IMR-90 (cell line): ENCODE measurements at regions not wholly inside any gene's neighbourhood (a gene's known extent, or its start where the extent isn't known, plus 50 kb on each side); places are given as distances from the start of the nearest gene placed in this dataset.

Experiments
- ATAC-seq: fragments of 200-7000 bp; cut with Tn5 transposase; 2 replicates; pipeline ENCODE4 v1.9.1; 2020; ENCODE audit warnings: low read depth, mild to moderate bottlenecking, moderate library complexity
- BruUV-seq: library from RNA; stranded (reverse); fragments of 400-500 nt; replicated peaks from 2 replicates; lab custom pipeline; 2021; lab: Mats Ljungman, UMichigan
- CTCF ChIA-PET: fragments of 300-600 bp; formaldehyde crosslinking; extraction: SDS; loops from one replicate; lab custom pipeline; 2021; ENCODE audit warnings: antibody characterized with exemption; lab: Yijun Ruan, JAX
- POLR2A ChIA-PET: fragments of 300-600 bp; sonication (Branson Sonifier 250); formaldehyde crosslinking; loops from one replicate; lab custom pipeline; 2022; ENCODE audit warnings: antibody characterized with exemption; ENCODE audit not compliant: unreplicated experiment; lab: Charles Lee
- DNase-seq: peaks from one replicate; pipeline ENCODE4 v3.0.0; 2013
- H2AFZ ChIP-seq: replicated peaks from 2 replicates; pipeline ENCODE3; 2013; ENCODE audit warnings: low read length, mild to moderate bottlenecking; ENCODE audit not compliant: poor library complexity
- H2AK5ac ChIP-seq: 2 replicates; pipeline ENCODE4 v1.6.1; 2013; ENCODE audit warnings: low read depth, low read length, inconsistent platforms
- H2AK9ac ChIP-seq: replicated peaks from 2 replicates; pipeline ENCODE3; 2013; ENCODE audit warnings: mild to moderate bottlenecking, low read depth, low read length, moderate library complexity; ENCODE audit not compliant: poor library complexity
- H2BK120ac ChIP-seq: 2 replicates; pipeline ENCODE4 v1.6.1; 2013; ENCODE audit warnings: low read depth, low read length, inconsistent platforms
- H2BK15ac ChIP-seq: 3 replicates; pipeline ENCODE4 v1.6.1; 2013; ENCODE audit warnings: low read depth, low read length, inconsistent platforms
- H2BK20ac ChIP-seq: 2 replicates; pipeline ENCODE4 v1.6.1; 2013; ENCODE audit warnings: low read depth, mild to moderate bottlenecking, inconsistent platforms, low read length, moderate library complexity
- H2BK5ac ChIP-seq: 2 replicates; pipeline ENCODE4 v1.6.1; 2013; ENCODE audit warnings: mild to moderate bottlenecking, low read depth, low read length, inconsistent platforms; ENCODE audit not compliant: poor library complexity, severe bottlenecking
- H3K14ac ChIP-seq: replicated peaks from 2 replicates; pipeline ENCODE4 v1.6.1; 2013; ENCODE audit warnings: low read depth, low read length, inconsistent platforms
- H3K18ac ChIP-seq: 2 replicates; pipeline ENCODE4 v1.6.1; 2013; ENCODE audit warnings: low read depth, low read length, control low read depth
- H3K23ac ChIP-seq: 2 replicates; pipeline ENCODE4 v1.6.1; 2013; ENCODE audit warnings: low read depth, low read length, inconsistent platforms
- H3K27ac ChIP-seq: 2 replicates; pipeline ENCODE4 v1.5.1; 2013; ENCODE audit warnings: mild to moderate bottlenecking, control low read depth, low read length; ENCODE audit not compliant: insufficient read depth
- H3K27me3 ChIP-seq: 2 replicates; pipeline ENCODE4 v1.6.1; 2013; ENCODE audit warnings: low read length; ENCODE audit not compliant: control insufficient read depth, insufficient read depth
- H3K36me3 ChIP-seq: 2 replicates; pipeline ENCODE4 v1.6.1; 2013; ENCODE audit warnings: low read length, mixed read lengths; ENCODE audit not compliant: control insufficient read depth, insufficient read depth
- H3K4ac ChIP-seq: 2 replicates; pipeline ENCODE4 v1.6.1; 2013; ENCODE audit warnings: low read depth, low read length, inconsistent platforms
- H3K4me1 ChIP-seq: 2 replicates; pipeline ENCODE4 v1.6.1; 2013; ENCODE audit warnings: low read length, mixed read lengths; ENCODE audit not compliant: control insufficient read depth, insufficient read depth
- H3K4me2 ChIP-seq: 2 replicates; pipeline ENCODE4 v1.6.1; 2013; ENCODE audit warnings: low read depth, mild to moderate bottlenecking, control low read depth, low read length, moderate library complexity
- H3K4me3 ChIP-seq: 2 replicates; pipeline ENCODE4 v1.5.1; 2013; ENCODE audit warnings: low read depth, mild to moderate bottlenecking, control low read depth, low read length, moderate library complexity; ENCODE audit not compliant: insufficient read depth
- H3K56ac ChIP-seq: 2 replicates; pipeline ENCODE4 v1.6.1; 2013; ENCODE audit warnings: low read length, inconsistent platforms; ENCODE audit not compliant: insufficient read depth; ENCODE audit errors: extremely low read depth
- H3K79me1 ChIP-seq, 2 experiments: 2 replicates each; pipeline ENCODE4 v1.6.1; 2013; ENCODE audit warnings: low read length in 2 of 2, inconsistent platforms in 1 of 2, low read depth in 1 of 2
- H3K9ac ChIP-seq: 2 replicates; pipeline ENCODE4 v1.6.1; 2013; ENCODE audit warnings: low read depth, low read length, control low read depth
- H3K9me1 ChIP-seq: 2 replicates; pipeline ENCODE4 v1.6.1; 2013; ENCODE audit warnings: low read length, inconsistent platforms; ENCODE audit not compliant: insufficient read depth
- H3K9me3 ChIP-seq: 2 replicates; pipeline ENCODE4 v1.6.1; 2013; ENCODE audit warnings: low read length; ENCODE audit not compliant: control insufficient read depth, insufficient read depth
- H4K20me1 ChIP-seq: 2 replicates; pipeline ENCODE4 v1.6.1; 2013; ENCODE audit warnings: low read length, inconsistent platforms; ENCODE audit not compliant: insufficient read depth
- H4K5ac ChIP-seq: 2 replicates; pipeline ENCODE4 v1.6.1; 2013; ENCODE audit warnings: mild to moderate bottlenecking, low read depth, low read length, control low read depth
- H4K8ac ChIP-seq, 2 experiments: 2 replicates each; pipeline ENCODE4 v1.6.1; 2013; ENCODE audit warnings: low read depth in 2 of 2, low read length in 2 of 2, control low read depth in 1 of 2, inconsistent platforms in 1 of 2
- H4K91ac ChIP-seq: 2 replicates; pipeline ENCODE4 v1.6.1; 2013; ENCODE audit warnings: low read depth, low read length, inconsistent platforms; ENCODE audit not compliant: insufficient read depth
- BHLHE40 ChIP-seq: fragments of 150-350 bp; IDR thresholded peaks from 2 replicates; pipeline ENCODE4 v1.6.1; 2016; ENCODE audit warnings: mild to moderate bottlenecking, low read depth, low read length
- CEBPB ChIP-seq: IDR thresholded peaks from 2 replicates; pipeline ENCODE4 v1.6.1; 2012; ENCODE audit warnings: low read depth, low read length, improper control_type of control experiment
- CHD1 ChIP-seq: IDR thresholded peaks from 2 replicates; pipeline ENCODE4 v1.6.1; 2012; ENCODE audit warnings: low read depth, low read length, improper control_type of control experiment
- CTCF ChIP-seq: conservative IDR thresholded peaks from 2 replicates; pipeline ENCODE4 v1.5.1; 2012; ENCODE audit warnings: mild to moderate bottlenecking, low read depth, low read length, improper control_type of control experiment
- ELK1 ChIP-seq: fragments of 150-350 bp; IDR thresholded peaks from 2 replicates; pipeline ENCODE4 v1.6.1; 2016; ENCODE audit warnings: low read depth, mild to moderate bottlenecking, low read length, moderate library complexity, borderline replicate concordance
- FOS ChIP-seq: fragments of 150-350 bp; IDR thresholded peaks from 2 replicates; pipeline ENCODE4 v1.6.1; 2016; ENCODE audit warnings: low read depth, low read length
- MAFK ChIP-seq: IDR thresholded peaks from 2 replicates; pipeline ENCODE4 v1.6.1; 2012; ENCODE audit warnings: low read depth, low read length, improper control_type of control experiment
- NFE2L2 ChIP-seq: fragments of 150-350 bp; IDR thresholded peaks from 2 replicates; pipeline ENCODE4 v1.6.1; 2016; ENCODE audit warnings: low read depth, mild to moderate bottlenecking, low read length
- POLR2A ChIP-seq: IDR thresholded peaks from 2 replicates; pipeline ENCODE4 v1.6.1; 2012; ENCODE audit warnings: mild to moderate bottlenecking, low read depth, low read length
- RAD21 ChIP-seq: IDR thresholded peaks from 2 replicates; pipeline ENCODE4 v1.6.1; 2012; ENCODE audit warnings: low read length, improper control_type of control experiment
- RCOR1 ChIP-seq: IDR thresholded peaks from 2 replicates; pipeline ENCODE4 v1.6.1; 2012; ENCODE audit warnings: mild to moderate bottlenecking, low read length, improper control_type of control experiment; ENCODE audit not compliant: insufficient replicate concordance
- RFX5 ChIP-seq: IDR thresholded peaks from 2 replicates; pipeline ENCODE4 v1.8.0; 2012; ENCODE audit warnings: low read depth, mild to moderate bottlenecking, low read length, moderate library complexity
- SMC3 ChIP-seq: fragments of 150-350 bp; IDR thresholded peaks from 2 replicates; pipeline ENCODE4 v1.6.1; 2016; ENCODE audit warnings: low read depth, mild to moderate bottlenecking, antibody characterized with exemption, low read length, moderate library complexity
- USF2 ChIP-seq: fragments of 150-350 bp; IDR thresholded peaks from 2 replicates; pipeline ENCODE4 v1.6.1; 2017; ENCODE audit warnings: mild to moderate bottlenecking, antibody characterized with exemption, low read length, low read depth
- WGBS, 2 experiments: methylation state at CpG; one replicate each; pipeline versions ENCODE4 v1.1.5 to v1.1.7; 2013; ENCODE audit warnings: missing lambda C conversion rate in 2 of 2; ENCODE audit not compliant: insufficient read length in 1 of 2; ENCODE audit errors: extremely low coverage in 2 of 2; 5-methylcytosine and 5-hydroxymethylcytosine counted together
- dilution Hi-C: fragments of 300-500 bp; cut with HindIII; formaldehyde crosslinking; loops from one replicate; pipeline ENCODE4 v1.14.3; 2018; ENCODE audit warnings: low sequenced_read_pairs; ENCODE audit not compliant: unreplicated experiment
- in situ Hi-C: fragments of 300-500 bp; cut with MboI; formaldehyde crosslinking; loops from 3 replicates; pipeline ENCODE4 v1.14.3; 2019; ENCODE audit warnings: low sequenced_read_pairs, inconsistent platforms, mixed read lengths
- intact Hi-C: fragments of 100-400 bp; cut with micrococcal nuclease; formaldehyde crosslinking; loops from 2 replicates; pipeline ENCODE4 v1.10.0; 2022

DNA sequence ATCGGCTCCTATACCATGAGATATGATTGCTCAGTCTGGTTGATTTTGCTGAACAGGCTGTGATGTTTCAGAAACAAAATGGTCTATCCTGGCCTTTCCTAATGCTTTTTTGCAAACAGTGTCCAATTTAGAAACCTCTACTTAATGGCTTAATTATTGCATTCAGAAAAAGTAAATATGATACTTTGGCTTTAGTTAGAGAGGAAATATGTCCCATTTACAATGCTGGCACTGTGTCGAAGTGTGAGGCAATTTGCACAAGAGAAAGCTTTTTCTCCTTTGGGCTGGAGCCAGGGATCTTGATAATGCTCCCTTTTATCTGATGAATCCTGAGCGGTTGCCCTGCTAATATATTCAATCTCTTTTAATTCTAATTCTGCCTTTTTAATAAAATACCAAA is 418.9 kb downstream of the EPHA4 start:
- Histone ChIP-seq H4K20me1 (no peaks in the 10 kb centered on the region), H2AK9ac (no peak overlapping the region), H3K4me3 (no peak overlapping the region), H3K27ac (no peak overlapping the region), H2BK5ac (no peak overlapping the region), H2BK15ac (no peak overlapping the region), H3K9ac (no peak overlapping the region), H2AK5ac (no peak overlapping the region), H3K4ac (no peak overlapping the region), H2BK120ac (no peak overlapping the region), H3K9me1 (no peaks in the 10 kb centered on the region), H3K23ac (no peak overlapping the region), H3K9me3 (no peaks in the 10 kb centered on the region), H2AFZ (no peak overlapping the region), H3K4me2 (no peak overlapping the region), H2BK20ac (no peak overlapping the region), H3K36me3 (no peaks in the 10 kb centered on the region), H3K56ac (no peak overlapping the region), H4K8ac (no peak overlapping the region), H3K27me3 (no peaks in the 10 kb centered on the region; the same call in 1 of the 2 replicates), H3K14ac (no peak overlapping the region), H3K79me1 (no peaks in the 10 kb centered on the region), H3K4me1 (no peaks in the 10 kb centered on the region), H4K5ac (no peak overlapping the region), H4K91ac (no peak overlapping the region), H3K18ac (no peak overlapping the region)
- no CpG with 5 or more reads among the region's 3 CpGs for WGBS, 2 experiments
- TF ChIP-seq CHD1 = no peak
- TF ChIP-seq POLR2A = no peak
- no peak for TF ChIP-seq USF2
- no peak for TF ChIP-seq RFX5
- no peak for TF ChIP-seq FOS
- TF ChIP-seq RAD21 = no peak
- no peak for TF ChIP-seq BHLHE40
- TF ChIP-seq RCOR1 = no peak
- TF ChIP-seq NFE2L2 = no peak
- TF ChIP-seq MAFK = no peak
- no peak for TF ChIP-seq SMC3
- TF ChIP-seq CEBPB = no peak
- no peak for TF ChIP-seq CTCF
- no peak for TF ChIP-seq ELK1
- no peak for DNase-seq
- dilution Hi-C loops = no loop called here
- intact Hi-C loops = no loop called here
- no peak for ATAC-seq
- ChIA-PET POLR2A (no interaction called here), CTCF (interaction anchor here (0.6 kb wide), 1 partner anchor 103 kb away, joined by 3 read pairs; no protein-coding TSS in a partner anchor)
- no TSS peak for BruUV-seq
- in situ Hi-C loops = no loop called here
